ENCODE measurements at regions not wholly inside any gene's neighbourhood (a gene's known extent, or its start where the extent isn't known, plus 50 kb on each side); places are given as distances from the start of the nearest gene placed in this dataset.

DNA sequence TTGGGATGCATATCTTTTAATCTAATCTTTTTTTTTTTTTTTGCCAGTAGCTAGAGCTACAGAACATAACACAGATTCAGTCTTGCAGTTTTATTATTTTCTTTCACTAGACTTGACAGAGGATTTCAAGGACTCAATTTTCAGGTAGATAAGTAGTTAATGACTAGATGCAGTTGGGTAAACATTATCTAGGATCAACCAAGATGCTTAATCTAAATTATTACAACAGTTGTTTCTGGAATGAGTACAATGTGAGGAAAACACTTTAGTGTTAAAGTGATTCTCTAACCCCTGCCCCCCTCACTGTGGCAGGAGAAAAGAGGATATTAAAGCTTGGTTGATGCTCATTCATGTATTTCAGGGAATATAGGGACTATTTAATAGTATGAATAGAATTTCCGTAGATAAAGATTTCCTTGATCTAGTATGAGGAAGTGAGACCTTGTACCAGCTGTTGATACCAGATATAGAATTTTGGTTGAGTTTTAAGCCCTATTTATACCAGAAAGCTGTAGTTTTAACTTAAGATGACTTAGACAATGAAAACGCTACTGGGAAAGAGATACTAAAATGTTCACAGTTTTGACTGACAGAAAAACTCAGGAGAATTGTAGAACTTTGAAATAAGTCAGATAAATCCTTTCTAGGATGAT is 389.0 kb upstream of the C2CD4B start:
- in situ Hi-C loops (cut with HindIII; ENCODE audit: low pct_unique_long_range_greater_than_20kb, low sequenced_read_pairs) = no loop called here

DNA sequence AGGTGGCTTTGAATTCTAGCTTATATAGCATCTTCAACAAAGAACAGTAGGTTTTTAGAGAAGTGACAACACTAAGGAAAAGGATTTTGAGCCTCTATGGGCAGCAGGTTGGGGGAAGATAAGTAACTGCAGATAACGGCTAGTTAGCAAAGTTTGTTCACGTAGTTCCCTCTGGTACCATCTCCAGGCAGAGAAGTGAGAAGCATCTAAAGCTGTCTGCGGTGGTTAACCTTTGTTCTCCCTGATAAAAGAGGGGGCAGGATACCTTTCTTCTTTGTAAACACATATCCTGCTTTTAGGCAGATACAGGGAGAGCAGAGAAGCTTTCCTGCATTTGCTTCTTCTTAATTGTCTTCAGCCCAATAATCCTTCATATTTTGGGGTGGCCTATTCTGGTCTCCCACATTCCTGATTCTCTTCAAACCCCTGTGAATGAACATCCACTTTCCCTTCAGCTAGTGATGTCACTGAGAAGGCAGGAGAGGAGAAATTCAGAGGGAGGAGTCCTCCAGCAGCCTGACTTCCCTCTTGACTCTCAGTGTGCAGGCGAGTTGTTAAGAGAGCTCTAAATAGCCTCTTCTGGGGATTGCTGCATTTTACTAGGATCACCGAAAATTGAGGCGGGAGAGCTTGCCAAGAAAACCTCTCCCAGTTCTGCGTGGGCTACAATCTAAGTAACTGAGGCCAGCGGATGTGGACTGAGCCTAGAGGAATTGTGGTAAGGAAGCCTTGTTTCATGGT is 393.7 kb upstream of the C2CD4B start:
- in situ Hi-C loops (cut with HindIII; ENCODE audit: low pct_unique_long_range_greater_than_20kb, low sequenced_read_pairs) = no loop called here
- DNase-seq (ENCODE audit: low read depth, low spot score) = no peak

More for the DNA sequence above, 389.0 kb upstream of the C2CD4B start:
- no peak for DNase-seq (ENCODE audit: low read depth, low spot score)

DNA sequence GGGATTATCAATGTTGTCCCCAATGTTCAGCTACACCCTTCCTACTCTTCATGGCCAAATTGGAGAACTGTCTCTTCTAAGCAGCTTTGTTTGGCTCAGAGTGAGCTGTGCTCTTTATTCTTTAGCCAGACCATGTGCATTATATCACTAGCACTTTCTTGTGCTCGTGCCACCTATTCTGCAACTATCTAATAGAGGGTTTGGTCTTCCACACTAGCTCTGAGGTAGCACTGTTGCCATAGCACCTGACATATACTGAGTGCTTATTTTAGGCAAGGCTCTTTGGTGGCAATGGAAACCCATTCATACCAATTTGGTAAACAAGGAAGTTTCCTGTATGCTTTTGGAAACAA is 394.3 kb upstream of the C2CD4B start:
- no peak for DNase-seq (ENCODE audit: low read depth, low spot score)
- in situ Hi-C loops (cut with HindIII; ENCODE audit: low pct_unique_long_range_greater_than_20kb, low sequenced_read_pairs) = no loop called here

DNA sequence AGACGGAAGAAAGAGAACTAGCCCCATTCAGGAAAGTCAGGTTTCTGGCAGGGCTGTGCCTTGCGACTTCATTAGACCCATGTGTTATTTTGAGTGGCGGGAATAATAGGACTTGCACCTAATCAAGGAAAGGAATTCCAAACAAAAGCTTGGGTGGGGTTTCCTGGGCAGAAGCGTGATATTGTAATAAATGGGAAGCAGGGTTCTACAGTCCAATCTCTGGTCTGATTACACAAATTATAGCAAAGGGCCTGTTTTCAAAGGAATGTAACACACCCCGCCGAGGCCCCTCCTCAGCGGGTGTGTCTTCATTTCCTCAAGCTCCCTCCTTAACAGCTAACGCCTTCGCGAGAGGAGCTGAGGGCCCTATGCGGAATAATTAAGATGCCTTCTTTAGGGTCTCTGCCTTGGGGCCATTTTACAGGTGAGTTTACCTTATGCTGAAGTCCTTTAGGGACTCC is 396.0 kb upstream of the C2CD4B start:
- no peak for DNase-seq (ENCODE audit: low read depth, low spot score)
- in situ Hi-C loops (cut with HindIII; ENCODE audit: low pct_unique_long_range_greater_than_20kb, low sequenced_read_pairs) = no loop called here

DNA sequence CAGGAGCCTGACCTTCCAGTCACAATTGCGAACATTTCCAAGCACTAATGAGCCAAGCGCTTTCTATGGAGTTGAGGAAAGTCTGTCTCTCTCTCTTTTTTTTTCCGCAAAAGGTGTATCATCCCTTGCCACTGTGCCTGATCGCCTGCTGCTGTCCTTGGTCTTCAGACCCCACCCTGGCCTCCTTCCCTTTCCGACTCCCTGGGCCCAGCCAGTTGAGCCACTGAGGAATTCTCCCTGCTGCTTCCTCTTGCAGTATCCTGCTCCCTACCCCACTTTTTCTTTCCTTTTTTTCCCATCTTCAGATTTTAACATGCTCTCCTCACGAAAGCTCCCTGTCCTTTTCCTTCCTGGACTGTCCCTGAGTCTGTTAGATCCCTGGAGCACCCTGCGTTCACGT is 396.5 kb upstream of the C2CD4B start:
- in situ Hi-C loops (cut with HindIII; ENCODE audit: low pct_unique_long_range_greater_than_20kb, low sequenced_read_pairs) = no loop called here
- no peak for DNase-seq (ENCODE audit: low read depth, low spot score)

DNA sequence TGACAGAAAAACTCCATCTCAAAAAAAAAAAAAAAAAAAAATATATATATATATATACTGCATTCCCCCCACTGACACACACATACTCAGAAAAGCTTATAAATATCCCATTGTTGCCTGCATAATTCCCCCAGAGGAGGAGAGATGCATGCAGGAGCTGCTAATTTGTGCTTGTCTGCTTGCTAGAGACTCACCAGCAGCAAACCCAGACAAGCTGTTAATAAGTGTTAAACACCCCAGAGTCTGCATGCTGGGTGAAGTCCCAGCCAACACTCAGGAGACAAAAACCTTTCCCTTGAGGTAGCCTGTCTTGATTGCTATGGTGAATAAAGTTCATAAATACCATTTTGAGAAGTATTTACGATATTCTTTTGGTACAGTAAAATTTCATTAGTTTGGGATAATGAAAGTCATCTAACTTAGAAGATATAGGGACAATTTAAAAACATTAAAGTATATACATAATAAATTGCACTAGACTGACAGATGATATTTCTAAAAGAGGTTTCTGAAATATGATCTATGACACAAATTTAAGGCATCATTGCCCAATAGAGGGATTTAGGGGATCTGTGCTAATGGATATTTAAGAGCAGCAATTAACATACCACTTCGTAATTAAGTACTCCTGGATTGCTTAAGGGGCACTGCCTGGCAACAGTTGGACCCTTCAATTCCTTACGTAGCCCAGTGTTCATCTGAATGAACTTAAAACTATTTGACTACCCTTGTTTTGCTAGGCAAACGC is 400.0 kb upstream of the C2CD4B start:
- in situ Hi-C loops (cut with HindIII; ENCODE audit: low pct_unique_long_range_greater_than_20kb, low sequenced_read_pairs) = no loop called here
- DNase-seq (ENCODE audit: low read depth, low spot score) = no peak

DNA sequence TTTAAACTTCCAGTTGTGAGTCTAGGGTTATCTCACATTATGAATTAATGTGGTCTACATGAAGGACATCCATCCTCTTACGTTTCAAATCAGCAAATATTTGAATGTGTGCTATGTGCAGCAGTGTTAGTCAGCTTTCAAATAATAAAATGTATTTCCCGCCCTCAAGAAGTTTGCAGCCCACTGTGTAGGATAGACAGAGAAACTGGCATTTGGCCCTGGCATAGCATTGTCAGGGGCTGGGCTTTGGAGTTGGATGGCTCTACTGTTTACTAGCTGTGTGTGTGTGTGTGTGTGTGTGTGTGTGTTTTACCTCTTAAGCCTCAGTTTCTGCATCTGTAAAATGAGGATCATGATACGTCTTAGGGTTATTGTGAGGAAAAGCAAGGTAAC is 400.5 kb upstream of the C2CD4B start:
- no peak for DNase-seq (ENCODE audit: low read depth, low spot score)
- in situ Hi-C loops (cut with HindIII; ENCODE audit: low pct_unique_long_range_greater_than_20kb, low sequenced_read_pairs) = no loop called here

DNA sequence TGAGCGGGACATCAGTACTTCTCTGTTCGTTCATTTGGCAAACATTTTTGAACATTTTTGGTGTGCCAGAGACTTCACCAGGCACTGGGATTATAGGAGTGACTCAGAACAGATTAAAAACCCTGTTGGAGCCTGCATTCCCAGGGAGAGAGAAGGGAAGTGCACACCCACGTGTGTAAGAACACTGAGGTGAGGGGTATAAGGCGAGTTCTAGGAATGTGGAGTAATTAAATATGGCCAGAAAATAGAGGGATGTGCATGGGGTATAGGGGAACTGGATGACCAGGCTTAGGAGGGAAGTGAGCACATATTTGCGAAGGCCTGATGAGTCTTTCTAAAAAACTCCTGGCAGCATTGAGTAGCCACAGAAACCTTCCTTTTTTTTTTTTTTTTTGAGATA is 401.2 kb upstream of the C2CD4B start:
- DNase-seq (ENCODE audit: low read depth, low spot score) = no peak
- in situ Hi-C loops (cut with HindIII; ENCODE audit: low pct_unique_long_range_greater_than_20kb, low sequenced_read_pairs) = no loop called here

DNA sequence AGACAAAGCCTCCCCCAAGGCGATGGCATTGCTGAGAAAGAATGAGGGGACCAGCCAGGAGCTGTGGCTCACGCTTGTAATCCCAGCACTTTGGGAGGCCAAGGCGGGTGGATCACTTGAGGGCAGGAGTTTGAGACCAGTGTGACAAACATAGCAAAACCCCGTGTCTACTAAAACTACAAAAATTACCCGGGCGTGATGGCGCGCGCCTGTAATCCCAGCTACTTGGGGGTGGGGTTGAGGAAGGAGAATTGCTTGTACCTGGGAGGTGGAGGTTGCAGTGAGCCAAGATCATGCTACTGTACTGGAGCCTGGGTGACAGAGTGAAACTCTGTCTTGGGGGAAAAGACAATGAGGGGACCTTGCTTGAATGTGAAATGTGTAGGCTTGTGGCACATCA is 402.4 kb upstream of the C2CD4B start:
- DNase-seq (ENCODE audit: low read depth, low spot score) = no peak
- in situ Hi-C loops (cut with HindIII; ENCODE audit: low pct_unique_long_range_greater_than_20kb, low sequenced_read_pairs) = no loop called here

DNA sequence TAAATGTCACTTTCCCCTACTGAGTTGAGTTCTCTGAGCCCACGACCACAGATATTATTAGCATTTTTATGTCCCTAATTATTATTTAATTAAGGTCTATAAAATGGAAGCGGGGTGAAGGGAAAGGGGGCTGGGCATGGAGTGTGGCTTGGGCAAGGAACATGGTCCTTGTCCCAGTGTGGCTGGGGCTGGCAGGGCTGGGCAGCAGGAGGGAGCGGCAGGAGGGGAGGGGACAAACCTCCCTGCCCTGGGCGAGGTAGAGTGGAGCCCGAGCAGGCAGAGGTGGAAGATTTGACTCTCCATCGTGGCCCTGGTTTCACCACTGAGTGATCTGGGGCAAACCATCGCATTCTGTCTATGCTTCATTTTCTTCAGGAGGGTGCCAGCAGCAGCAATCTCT is 402.9 kb upstream of the C2CD4B start:
- in situ Hi-C loops (cut with HindIII; ENCODE audit: low pct_unique_long_range_greater_than_20kb, low sequenced_read_pairs) = no loop called here

DNA sequence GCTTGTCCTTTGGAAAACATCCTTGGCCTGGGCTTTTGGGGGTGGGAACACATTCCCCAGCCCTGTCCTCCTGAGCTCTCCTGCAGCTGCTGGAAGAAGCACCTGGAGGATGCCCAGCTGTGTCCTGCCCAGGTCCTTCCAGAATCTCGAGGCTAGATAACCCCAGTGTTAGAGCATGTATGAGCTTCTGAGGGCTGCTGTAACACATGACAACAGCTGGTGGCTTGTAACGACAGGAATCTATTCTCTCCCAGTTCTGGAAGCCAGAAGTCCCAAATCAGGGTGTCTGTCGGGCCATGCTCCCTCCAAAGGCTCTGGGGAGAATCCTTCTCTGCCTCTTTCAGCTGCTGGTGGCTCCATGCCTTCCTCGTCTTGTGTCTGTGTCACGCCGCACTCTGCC is 403.6 kb upstream of the C2CD4B start:
- in situ Hi-C loops (cut with HindIII; ENCODE audit: low pct_unique_long_range_greater_than_20kb, low sequenced_read_pairs) = no loop called here
- DNase-seq (ENCODE audit: low read depth, low spot score) = no peak

More for the DNA sequence above, 402.9 kb upstream of the C2CD4B start:
- no peak for DNase-seq (ENCODE audit: low read depth, low spot score)

DNA sequence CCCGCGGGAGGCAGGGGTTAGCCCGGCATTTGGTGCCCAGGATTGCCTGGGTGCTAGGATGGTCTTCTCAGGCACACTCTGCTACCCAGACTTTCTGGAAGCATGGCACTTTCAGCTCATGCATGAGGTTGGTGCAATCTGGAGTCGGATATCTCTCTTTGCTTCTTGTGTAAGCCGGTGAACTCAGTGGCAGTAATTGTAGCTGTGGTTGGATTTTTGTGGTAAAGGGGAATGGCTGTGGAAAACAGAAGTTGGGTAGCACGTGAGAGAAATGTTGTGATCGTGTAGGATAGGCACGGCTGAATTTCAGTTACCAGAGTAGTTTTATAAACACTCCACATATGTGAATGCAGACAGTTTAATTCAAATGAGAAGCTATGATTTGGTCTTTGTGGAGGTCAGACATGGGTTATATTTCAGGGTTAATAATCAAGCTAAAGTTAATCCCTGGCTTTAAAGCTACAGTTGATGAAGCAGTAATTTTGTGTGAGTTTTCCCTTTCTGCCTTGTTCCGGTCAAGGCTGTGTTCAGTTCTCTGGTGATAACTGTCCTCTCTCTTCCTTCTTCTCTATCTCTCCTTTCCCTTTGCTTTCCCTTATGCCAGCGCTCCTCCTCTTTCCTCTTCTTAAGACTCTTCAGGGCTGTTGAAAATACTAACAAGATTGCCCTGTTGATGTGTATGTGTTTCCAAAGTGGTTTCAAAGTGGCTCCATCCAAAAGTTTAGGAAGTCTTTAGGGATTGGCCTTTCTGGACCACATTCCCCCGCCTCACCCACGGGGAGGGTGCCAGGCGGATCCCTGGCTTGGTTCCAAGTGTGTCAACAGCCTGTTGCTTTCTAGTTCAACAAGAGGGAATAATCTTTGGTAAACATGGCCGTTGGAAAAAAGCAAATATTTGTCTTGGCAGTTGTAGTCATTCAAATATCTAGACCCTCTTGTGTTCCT is 404.6 kb upstream of the C2CD4B start:
- peak; percentile 1 for DNase-seq (ENCODE audit: low read depth, low spot score)
- in situ Hi-C loops (cut with HindIII; ENCODE audit: low pct_unique_long_range_greater_than_20kb, low sequenced_read_pairs) = no loop called here

DNA sequence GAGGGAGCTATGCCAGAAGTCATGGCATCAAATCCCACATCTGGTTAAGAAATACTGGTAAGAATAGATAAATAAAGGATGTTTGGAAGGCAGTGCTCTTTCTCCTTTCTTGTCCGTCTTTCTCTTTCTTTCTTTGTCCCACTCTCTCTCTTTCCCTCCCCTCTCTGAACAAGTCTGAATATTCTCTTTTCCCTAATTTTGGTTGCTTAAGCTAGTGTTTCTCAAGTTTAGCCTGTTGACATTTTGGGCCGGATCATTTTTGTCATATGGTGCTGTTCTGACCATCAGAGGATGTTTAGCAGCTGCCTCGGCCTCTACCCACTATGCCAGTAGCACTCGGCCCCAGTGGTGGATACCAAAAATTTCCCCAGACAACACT is 405.3 kb upstream of the C2CD4B start:
- in situ Hi-C loops (cut with HindIII; ENCODE audit: low pct_unique_long_range_greater_than_20kb, low sequenced_read_pairs) = no loop called here
- DNase-seq (ENCODE audit: low read depth, low spot score) = no peak

DNA sequence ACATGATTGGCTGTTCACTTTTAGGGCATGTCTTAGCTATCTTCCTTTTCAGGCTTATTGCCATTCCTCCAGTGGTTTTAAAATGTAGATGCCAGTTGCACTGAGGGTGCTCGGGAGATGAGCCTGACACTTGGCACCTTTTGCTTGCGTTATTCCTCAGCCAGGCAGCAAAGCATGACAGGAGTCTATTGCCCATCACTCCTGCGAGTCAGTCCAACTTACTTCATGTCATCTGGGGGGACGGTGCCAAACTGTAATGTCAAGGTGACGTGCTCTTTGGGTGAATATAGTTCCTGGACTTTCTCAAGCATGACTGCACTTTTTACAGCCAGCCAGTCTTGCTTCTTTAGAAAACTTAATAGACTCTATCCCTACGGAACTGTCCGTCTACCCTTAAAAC is 406.0 kb upstream of the C2CD4B start:
- in situ Hi-C loops (cut with HindIII; ENCODE audit: low pct_unique_long_range_greater_than_20kb, low sequenced_read_pairs) = no loop called here
- no peak for DNase-seq (ENCODE audit: low read depth, low spot score)

DNA sequence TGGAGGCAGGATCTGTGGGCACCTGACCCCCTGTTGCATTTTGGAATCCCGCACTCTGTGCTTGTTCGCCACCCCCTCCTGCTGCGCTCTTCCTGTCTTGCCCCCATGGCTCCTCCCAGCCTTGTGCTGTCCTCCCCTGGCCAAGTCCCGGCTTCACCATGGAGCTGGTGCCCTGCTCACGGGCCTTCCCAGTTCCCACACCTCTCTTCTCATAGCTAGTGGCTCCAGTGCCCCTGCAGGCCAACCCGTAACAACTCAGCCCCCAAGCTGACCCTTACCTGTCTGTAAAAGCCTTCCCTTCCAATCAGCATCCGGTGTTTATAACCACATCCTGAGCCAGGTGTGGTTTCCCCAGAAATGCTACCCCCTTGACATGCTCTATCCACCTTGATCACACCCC is 407.7 kb upstream of the C2CD4B start:
- in situ Hi-C loops (cut with HindIII; ENCODE audit: low pct_unique_long_range_greater_than_20kb, low sequenced_read_pairs) = no loop called here
- no peak for DNase-seq (ENCODE audit: low read depth, low spot score)

DNA sequence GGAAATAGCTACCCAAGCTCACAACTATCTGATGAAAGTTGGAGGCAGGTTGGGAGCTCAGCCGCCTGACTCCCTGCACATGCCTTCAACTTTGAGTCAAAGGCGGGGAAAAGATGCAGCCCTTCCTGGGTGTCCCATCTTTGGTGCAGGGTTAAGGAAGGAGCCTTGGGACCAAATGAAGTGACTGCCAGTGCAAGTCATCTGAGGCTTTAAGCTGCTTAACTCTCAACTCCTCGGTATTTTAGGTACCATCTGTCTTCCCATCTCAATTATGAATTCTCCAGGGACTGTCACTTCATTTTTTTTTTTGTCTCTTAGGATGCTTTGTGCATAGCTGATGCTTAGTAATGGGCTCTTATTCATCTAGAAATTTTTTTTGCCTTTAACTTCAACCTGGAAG is 408.8 kb upstream of the C2CD4B start:
- no peak for DNase-seq (ENCODE audit: low read depth, low spot score)
- in situ Hi-C loops (cut with HindIII; ENCODE audit: low pct_unique_long_range_greater_than_20kb, low sequenced_read_pairs) = no loop called here

DNA sequence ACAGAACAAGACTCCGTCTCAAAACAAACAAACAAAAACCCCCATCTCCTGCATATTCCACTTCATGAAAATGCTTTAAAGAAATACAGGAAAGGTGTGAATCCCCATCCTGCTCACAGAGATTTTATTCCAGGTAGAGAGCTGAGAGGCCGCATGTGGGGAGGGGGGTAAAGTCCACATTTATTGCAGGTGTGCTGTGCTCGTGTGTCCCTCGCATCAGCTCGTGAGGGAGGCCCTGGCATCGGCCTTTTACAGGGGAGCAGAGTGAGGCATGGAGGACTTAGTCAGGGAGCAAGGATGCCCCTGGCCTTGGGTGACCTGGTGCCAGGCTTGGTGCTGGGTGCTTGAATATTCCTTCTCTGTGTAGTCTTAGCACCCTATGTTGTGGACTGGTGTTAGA is 413.5 kb upstream of the C2CD4B start:
- in situ Hi-C loops (cut with HindIII; ENCODE audit: low pct_unique_long_range_greater_than_20kb, low sequenced_read_pairs) = no loop called here
- no peak for DNase-seq (ENCODE audit: low read depth, low spot score)

DNA sequence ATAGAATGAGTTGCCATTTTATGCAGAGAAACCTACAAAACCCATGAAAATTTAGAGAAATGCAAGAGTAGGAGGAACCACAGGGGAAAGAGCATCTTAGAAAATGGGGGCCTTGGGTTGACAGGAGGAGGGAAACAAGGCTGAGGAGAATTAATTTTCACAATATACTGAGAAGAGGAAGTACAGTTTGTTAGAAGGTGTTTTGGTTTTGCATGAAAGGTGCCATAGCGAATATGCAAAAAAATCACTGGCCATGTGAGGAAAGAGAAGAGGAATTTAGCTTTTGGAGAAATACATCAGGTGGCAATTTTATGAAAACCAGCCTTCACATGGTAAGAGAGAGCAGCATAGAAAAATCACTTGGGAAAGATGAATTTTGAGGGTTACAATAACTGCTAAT is 413.9 kb upstream of the C2CD4B start:
- in situ Hi-C loops (cut with HindIII; ENCODE audit: low pct_unique_long_range_greater_than_20kb, low sequenced_read_pairs) = no loop called here
- DNase-seq (ENCODE audit: low read depth, low spot score) = no peak

Data from SK-MEL-5 (cell line).